ENCODE measurements at regions not wholly inside any gene's neighbourhood (a gene's known extent, or its start where the extent isn't known, plus 50 kb on each side); places are given as distances from the start of the nearest gene placed in this dataset.

DNA sequence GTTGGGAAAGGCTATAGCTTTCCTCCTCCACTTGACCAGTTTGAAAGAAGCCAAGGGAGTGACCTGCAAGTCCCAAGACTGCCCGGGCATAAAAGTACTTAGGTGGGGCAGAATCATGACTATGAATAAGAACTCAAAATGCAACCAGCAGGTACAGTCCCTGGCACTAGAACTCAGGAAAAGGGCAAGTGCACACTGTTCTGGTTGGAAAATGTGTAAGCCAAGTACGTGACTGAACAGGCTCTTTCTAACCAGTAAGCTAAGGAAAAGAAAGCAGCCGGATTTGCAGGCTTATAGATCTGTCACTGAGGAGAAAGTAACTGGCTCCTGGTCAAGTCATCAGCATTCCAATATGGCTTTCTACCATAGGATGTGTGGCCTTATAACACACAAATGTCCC, 101.2 kb upstream of the SLC4A7 start:
- Histone ChIP-seq H3K4me1 (ENCODE audit: control insufficient read depth in 1 of 2, insufficient read depth in 2 of 2, low read length in 2 of 2) (peaks cover 8% of the 10 kb centered on the region in 2 donors), H3K27ac (ENCODE audit: low read length) (no peak overlapping the region)

DNA sequence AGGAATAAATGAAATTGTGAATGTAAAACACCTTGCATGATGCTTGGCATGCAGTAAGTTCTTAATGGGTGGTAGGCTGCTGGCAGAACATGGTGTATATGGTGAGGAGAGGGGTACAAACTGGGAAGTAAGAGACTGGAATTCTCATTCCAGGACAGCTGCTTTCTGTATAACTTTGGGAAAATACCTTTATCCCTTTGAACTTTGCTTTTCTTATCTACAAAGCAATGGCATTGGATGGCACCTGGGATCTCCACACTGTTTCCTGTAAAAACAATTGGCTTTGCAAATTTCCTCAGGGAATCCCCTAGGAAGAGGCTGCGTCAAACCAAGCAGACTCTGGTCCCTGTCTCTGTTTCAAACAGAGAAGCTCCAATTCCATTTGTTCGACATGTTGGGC, 100.7 kb upstream of the SLC4A7 start:
- Histone ChIP-seq H3K4me3 (ENCODE audit: low read depth in 1 of 2, low read length in 2 of 2) (no peak overlapping the region), H3K9me3 (ENCODE audit: control insufficient read depth in 1 of 2, low read length in 2 of 2) (no peaks in the 10 kb centered on the region), H3K4me1 (ENCODE audit: control insufficient read depth in 1 of 2, insufficient read depth in 2 of 2, low read length in 2 of 2) (peaks cover 2 to 3% of the 10 kb centered on the region in 2 donors), H3K36me3 (ENCODE audit: control insufficient read depth in 1 of 2, insufficient read depth in 2 of 2, low read length in 2 of 2) (no peaks in the 10 kb centered on the region), H3K27ac (ENCODE audit: low read length) (no peak overlapping the region), H3K27me3 (ENCODE audit: low read depth, low read length) (no peaks in the 10 kb centered on the region)

More for the DNA sequence above, 101.2 kb upstream of the SLC4A7 start:
- no peaks in the 10 kb centered on the region for H3K9me3 ChIP-seq (ENCODE audit: control insufficient read depth in 1 of 2, low read length in 2 of 2)
- H3K4me3 ChIP-seq (ENCODE audit: low read depth in 1 of 2, low read length in 2 of 2), result no peak overlapping the region
- no peaks in the 10 kb centered on the region for H3K36me3 ChIP-seq (ENCODE audit: control insufficient read depth in 1 of 2, insufficient read depth in 2 of 2, low read length in 2 of 2)
- no peaks in the 10 kb centered on the region for H3K27me3 ChIP-seq (ENCODE audit: low read depth, low read length)

DNA sequence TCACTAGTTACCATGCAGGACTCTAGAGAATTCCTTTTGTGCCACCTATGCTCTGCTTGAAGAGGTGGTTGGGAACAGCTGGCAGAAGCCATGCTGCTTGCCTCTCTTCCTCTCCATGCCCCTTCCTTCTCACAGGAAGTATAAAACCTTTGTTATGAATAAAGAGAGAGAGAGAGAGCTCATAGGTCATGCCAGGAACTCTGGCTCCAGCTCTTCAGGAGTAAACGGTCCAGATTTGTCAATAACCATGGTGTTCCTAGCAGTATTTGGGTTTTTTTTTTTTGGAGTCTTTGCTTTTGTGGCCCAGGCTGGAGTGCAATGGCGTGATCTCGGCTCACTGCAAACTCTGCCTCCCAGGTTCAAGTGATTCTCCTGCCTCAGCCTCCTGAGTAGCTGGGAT, 97.7 kb upstream of the SLC4A7 start:
- H3K9me3 ChIP-seq (ENCODE audit: control insufficient read depth in 1 of 2, low read length in 2 of 2), result no peaks in the 10 kb centered on the region
- no peaks in the 10 kb centered on the region for H3K27me3 ChIP-seq (ENCODE audit: low read depth, low read length)
- no peak overlapping the region for H3K27ac ChIP-seq (ENCODE audit: low read length)
- no peaks in the 10 kb centered on the region for H3K36me3 ChIP-seq (ENCODE audit: control insufficient read depth in 1 of 2, insufficient read depth in 2 of 2, low read length in 2 of 2)
- H3K4me1 ChIP-seq (ENCODE audit: control insufficient read depth in 1 of 2, insufficient read depth in 2 of 2, low read length in 2 of 2), result no peaks in the 10 kb centered on the region
- H3K4me3 ChIP-seq (ENCODE audit: low read depth in 1 of 2, low read length in 2 of 2), result no peak overlapping the region

DNA sequence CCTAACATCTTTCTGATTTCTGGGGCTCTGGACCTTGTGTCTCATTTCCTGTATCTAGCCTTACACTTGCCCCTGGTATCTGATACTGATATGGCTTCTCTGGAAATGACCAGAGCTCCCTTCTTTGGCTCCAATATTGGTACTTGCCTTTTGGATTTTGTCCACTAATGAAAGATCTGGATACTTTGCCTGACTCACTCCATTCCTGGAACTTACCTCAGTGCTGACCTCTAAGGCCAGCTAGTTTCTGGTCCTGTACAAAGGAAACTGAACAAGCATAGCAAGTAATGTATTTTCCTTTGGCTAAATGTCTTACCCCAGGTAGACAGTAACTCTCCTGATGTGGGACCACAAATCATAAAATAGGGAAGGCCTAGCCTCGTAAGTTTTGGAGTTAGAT, 93.8 kb upstream of the SLC4A7 start:
- no peak overlapping the region for H3K4me3 ChIP-seq (ENCODE audit: low read depth in 1 of 2, low read length in 2 of 2)
- no peaks in the 10 kb centered on the region for H3K36me3 ChIP-seq (ENCODE audit: control insufficient read depth in 1 of 2, insufficient read depth in 2 of 2, low read length in 2 of 2)
- H3K27me3 ChIP-seq (ENCODE audit: low read depth, low read length), result no peaks in the 10 kb centered on the region
- no peak overlapping the region for H3K27ac ChIP-seq (ENCODE audit: low read length)
- H3K9me3 ChIP-seq (ENCODE audit: control insufficient read depth in 1 of 2, low read length in 2 of 2), result no peaks in the 10 kb centered on the region
- H3K4me1 ChIP-seq (ENCODE audit: control insufficient read depth in 1 of 2, insufficient read depth in 2 of 2, low read length in 2 of 2), result no peaks in the 10 kb centered on the region

DNA sequence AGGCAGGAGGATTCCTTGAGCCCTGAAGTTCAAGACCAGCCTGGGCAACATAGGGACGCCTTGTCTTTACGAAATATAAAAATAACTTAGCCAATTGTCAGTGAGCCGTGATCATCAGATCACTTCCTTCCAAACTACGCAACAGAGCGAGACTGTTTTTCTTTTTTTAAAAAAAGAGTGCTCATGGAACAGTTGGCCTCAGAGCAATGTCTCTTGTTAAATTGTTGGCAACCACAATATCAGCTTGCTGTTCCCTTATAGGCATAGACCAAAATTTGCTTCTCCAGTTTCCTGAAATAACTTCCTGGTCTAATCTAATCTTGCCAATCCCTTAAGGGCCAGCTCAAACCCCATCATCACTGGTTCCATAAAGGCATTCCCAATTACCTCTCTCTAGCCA, 93.3 kb upstream of the SLC4A7 start:
- Histone ChIP-seq H3K9me3 (ENCODE audit: control insufficient read depth in 1 of 2, low read length in 2 of 2) (no peaks in the 10 kb centered on the region), H3K4me1 (ENCODE audit: control insufficient read depth in 1 of 2, insufficient read depth in 2 of 2, low read length in 2 of 2) (no peaks in the 10 kb centered on the region), H3K4me3 (ENCODE audit: low read depth in 1 of 2, low read length in 2 of 2) (no peak overlapping the region), H3K36me3 (ENCODE audit: control insufficient read depth in 1 of 2, insufficient read depth in 2 of 2, low read length in 2 of 2) (no peaks in the 10 kb centered on the region), H3K27me3 (ENCODE audit: low read depth, low read length) (no peaks in the 10 kb centered on the region), H3K27ac (ENCODE audit: low read length) (no peak overlapping the region)

DNA sequence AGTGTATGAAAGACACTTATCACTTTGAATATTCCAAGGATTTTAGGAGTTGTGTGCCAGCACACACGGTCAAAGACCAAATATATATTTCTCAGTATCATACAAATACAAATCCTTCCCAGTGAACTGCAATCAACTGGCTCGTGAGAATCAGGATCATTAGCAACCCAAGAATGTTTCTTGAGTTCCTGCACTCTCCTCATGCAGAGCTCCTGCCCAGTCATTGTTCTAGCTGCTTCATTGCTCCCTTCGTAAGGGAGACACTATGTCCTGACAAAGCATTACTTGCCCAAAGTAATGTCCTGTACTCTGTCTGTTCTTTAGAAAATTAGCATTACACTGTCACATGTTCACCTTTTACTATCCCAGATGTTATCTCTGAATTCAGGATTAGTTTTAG, 92.0 kb upstream of the SLC4A7 start:
- H3K36me3 ChIP-seq (ENCODE audit: control insufficient read depth in 1 of 2, insufficient read depth in 2 of 2, low read length in 2 of 2), result no peaks in the 10 kb centered on the region
- H3K27ac ChIP-seq (ENCODE audit: low read length), result no peak overlapping the region

DNA sequence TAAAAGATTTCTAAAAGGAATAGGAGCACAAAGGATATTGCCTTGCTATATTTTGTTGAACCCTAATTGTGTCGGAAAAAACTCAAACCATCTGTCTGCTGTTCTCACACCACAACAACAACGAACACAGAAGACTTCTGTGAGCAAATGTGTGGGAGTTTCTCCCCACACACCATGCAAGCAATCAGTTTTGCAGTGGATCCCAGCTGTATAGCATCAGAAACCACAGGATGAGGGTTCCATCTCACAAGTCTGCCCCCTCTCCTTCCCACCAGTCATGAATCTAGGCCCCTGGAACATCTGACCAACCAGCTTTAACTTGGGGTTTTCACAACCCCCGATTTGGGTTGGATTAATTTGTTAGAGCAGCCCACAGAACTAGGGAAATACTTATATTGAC, 91.3 kb upstream of the SLC4A7 start:
- no peak overlapping the region for H3K4me3 ChIP-seq (ENCODE audit: low read depth in 1 of 2, low read length in 2 of 2)
- H3K9me3 ChIP-seq (ENCODE audit: control insufficient read depth in 1 of 2, low read length in 2 of 2), result no peaks in the 10 kb centered on the region
- H3K27ac ChIP-seq (ENCODE audit: low read length), result no peak overlapping the region
- no peaks in the 10 kb centered on the region for H3K4me1 ChIP-seq (ENCODE audit: control insufficient read depth in 1 of 2, insufficient read depth in 2 of 2, low read length in 2 of 2)
- H3K36me3 ChIP-seq (ENCODE audit: control insufficient read depth in 1 of 2, insufficient read depth in 2 of 2, low read length in 2 of 2), result no peaks in the 10 kb centered on the region
- H3K27me3 ChIP-seq (ENCODE audit: low read depth, low read length), result no peaks in the 10 kb centered on the region

More for the DNA sequence above, 92.0 kb upstream of the SLC4A7 start:
- no peaks in the 10 kb centered on the region for H3K9me3 ChIP-seq (ENCODE audit: control insufficient read depth in 1 of 2, low read length in 2 of 2)
- no peak overlapping the region for H3K4me3 ChIP-seq (ENCODE audit: low read depth in 1 of 2, low read length in 2 of 2)
- no peaks in the 10 kb centered on the region for H3K4me1 ChIP-seq (ENCODE audit: control insufficient read depth in 1 of 2, insufficient read depth in 2 of 2, low read length in 2 of 2)
- H3K27me3 ChIP-seq (ENCODE audit: low read depth, low read length), result no peaks in the 10 kb centered on the region

DNA sequence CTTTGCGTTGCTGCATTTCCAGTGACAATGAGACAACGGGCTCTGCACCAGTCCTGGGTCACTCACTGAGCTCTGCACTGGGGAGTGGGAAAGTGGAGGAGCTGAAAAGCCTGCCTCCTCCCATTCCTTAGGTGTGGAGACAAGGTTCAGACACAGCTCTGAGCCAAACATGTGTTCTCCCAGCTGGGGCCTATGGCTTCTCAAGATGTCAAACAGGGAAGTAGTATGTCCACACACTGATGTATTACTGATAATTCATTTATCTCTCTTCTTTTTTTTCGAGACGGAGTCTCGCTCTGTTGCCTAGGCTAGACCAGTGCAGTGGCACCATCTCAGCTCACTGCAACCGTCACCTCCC, 90.2 kb upstream of the SLC4A7 start:
- Histone ChIP-seq H3K9me3 (ENCODE audit: control insufficient read depth in 1 of 2, low read length in 2 of 2) (no peaks in the 10 kb centered on the region), H3K4me1 (ENCODE audit: control insufficient read depth in 1 of 2, insufficient read depth in 2 of 2, low read length in 2 of 2) (no peaks in the 10 kb centered on the region)

DNA sequence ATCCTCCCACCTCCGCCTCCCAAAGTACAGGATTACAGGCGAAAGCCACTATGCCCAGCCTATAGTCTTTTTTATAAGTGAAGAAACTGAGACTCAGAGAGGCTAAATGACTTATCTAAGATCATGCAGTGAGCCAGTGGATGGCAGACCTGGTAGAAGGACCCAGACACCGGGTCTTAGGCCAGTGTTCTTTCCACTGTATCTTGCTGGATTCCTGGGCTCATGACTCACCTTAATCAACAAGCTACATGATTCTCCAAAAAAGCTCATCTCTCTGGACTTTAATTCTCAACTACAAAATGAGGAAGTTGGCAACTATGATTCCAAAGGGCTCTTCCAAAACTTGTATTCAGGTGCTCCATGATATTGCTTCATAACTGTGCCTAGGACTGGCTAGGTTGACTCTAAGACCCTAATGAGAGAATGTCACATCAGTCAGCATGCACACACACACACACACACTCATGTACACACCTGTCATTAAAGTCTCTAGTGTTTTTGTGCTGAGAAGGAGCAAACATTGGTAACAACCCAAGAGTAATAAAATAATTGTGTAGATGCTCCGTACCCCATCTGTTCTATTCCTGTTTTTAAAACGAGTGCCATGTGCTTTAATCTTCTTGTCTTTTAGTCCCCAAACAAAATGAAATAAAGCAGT, 89.7 kb upstream of the SLC4A7 start:
- Histone ChIP-seq H3K36me3 (ENCODE audit: control insufficient read depth in 1 of 2, insufficient read depth in 2 of 2, low read length in 2 of 2) (no peaks in the 10 kb centered on the region), H3K4me3 (ENCODE audit: low read depth in 1 of 2, low read length in 2 of 2) (no peak overlapping the region), H3K4me1 (ENCODE audit: control insufficient read depth in 1 of 2, insufficient read depth in 2 of 2, low read length in 2 of 2) (no peaks in the 10 kb centered on the region), H3K27me3 (ENCODE audit: low read depth, low read length) (no peaks in the 10 kb centered on the region), H3K27ac (ENCODE audit: low read length) (no peak overlapping the region), H3K9me3 (ENCODE audit: control insufficient read depth in 1 of 2, low read length in 2 of 2) (no peaks in the 10 kb centered on the region)

More for the DNA sequence above, 90.2 kb upstream of the SLC4A7 start:
- no peaks in the 10 kb centered on the region for H3K27me3 ChIP-seq (ENCODE audit: low read depth, low read length)
- H3K27ac ChIP-seq (ENCODE audit: low read length), result no peak overlapping the region
- H3K4me3 ChIP-seq (ENCODE audit: low read depth in 1 of 2, low read length in 2 of 2), result no peak overlapping the region
- no peaks in the 10 kb centered on the region for H3K36me3 ChIP-seq (ENCODE audit: control insufficient read depth in 1 of 2, insufficient read depth in 2 of 2, low read length in 2 of 2)

DNA sequence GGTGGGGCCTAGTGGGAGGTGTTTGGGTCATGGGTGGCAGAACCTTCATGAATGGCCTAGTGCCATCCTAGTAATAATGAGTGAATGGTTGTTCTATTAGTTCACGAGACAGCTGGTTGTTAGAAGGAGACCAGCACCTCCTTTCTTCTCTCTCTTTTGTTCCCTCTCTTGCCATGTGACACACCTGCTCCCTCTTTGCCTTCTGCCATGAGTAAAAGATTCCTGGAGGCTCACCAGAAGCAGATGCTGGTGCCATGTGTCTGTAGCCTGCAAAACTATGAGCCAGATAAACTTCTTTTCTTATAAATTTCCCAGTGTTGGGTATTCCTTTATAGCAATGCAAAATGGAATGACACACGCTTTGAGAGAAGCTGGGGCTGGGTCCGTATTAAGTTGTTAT, 89.0 kb upstream of the SLC4A7 start:
- no peak overlapping the region for H3K27ac ChIP-seq (ENCODE audit: low read length)
- H3K27me3 ChIP-seq (ENCODE audit: low read depth, low read length), result no peaks in the 10 kb centered on the region
- no peak overlapping the region for H3K4me3 ChIP-seq (ENCODE audit: low read depth in 1 of 2, low read length in 2 of 2)
- H3K36me3 ChIP-seq (ENCODE audit: control insufficient read depth in 1 of 2, insufficient read depth in 2 of 2, low read length in 2 of 2), result no peaks in the 10 kb centered on the region
- no peaks in the 10 kb centered on the region for H3K9me3 ChIP-seq (ENCODE audit: control insufficient read depth in 1 of 2, low read length in 2 of 2)
- peaks cover 5 to 6% of the 10 kb centered on the region in 2 donors for H3K4me1 ChIP-seq (ENCODE audit: control insufficient read depth in 1 of 2, insufficient read depth in 2 of 2, low read length in 2 of 2)

DNA sequence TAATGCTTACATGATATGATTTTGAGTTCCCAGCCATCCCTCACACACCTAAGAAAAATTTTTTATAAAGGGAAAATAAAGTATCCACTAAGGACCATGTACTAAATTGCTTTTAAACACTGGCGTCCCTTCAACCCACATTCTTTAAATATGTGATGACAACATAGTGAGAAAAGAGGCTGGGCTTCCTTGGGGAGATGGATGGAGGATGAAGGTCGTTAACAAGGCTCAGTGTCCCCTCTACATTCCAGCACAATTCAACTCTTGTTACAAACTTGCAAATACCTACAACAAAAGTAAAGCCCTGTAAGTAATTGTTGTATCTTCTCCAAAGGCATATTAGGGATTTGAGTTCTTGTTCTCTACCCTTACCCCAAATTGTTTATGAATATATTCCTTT, 87.2 kb upstream of the SLC4A7 start:
- no peaks in the 10 kb centered on the region for H3K9me3 ChIP-seq (ENCODE audit: control insufficient read depth in 1 of 2, low read length in 2 of 2)
- H3K4me3 ChIP-seq (ENCODE audit: low read depth in 1 of 2, low read length in 2 of 2), result no peak overlapping the region
- H3K27me3 ChIP-seq (ENCODE audit: low read depth, low read length), result no peaks in the 10 kb centered on the region
- peaks cover 6 to 8% of the 10 kb centered on the region in 2 donors for H3K4me1 ChIP-seq (ENCODE audit: control insufficient read depth in 1 of 2, insufficient read depth in 2 of 2, low read length in 2 of 2)
- no peak overlapping the region for H3K27ac ChIP-seq (ENCODE audit: low read length)
- no peaks in the 10 kb centered on the region for H3K36me3 ChIP-seq (ENCODE audit: control insufficient read depth in 1 of 2, insufficient read depth in 2 of 2, low read length in 2 of 2)

DNA sequence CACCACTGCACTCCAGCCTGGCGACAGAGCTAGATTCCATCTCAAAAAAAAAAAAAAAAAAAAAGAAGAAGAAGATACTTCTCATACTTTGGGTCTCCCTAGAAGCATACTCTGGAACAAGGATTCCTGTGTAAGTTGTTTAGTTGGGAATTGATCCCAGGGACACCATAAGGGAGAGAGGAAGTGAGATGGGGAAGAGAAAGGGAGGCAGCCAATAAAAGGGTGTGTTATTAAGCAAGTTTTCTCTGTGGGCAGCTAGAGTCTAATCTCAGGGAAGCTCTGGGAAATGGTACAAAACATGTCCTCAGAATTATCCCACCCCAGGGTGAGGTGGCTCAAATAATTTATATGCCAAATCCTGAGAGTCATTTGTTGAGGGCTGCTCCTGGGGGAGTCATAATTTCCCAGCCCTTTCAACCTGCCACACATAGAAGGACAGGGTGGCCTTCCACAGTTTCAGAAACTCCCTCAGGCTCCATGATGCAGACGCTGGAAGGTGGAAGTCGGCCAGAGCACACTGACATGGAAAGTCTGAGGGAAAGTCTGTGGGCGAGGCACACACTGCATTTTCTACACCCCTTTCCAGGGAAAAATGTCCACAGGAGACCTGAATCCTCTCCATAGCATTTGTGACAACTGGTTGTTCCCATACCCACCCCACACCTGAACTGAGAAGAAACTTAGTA, 86.4 kb upstream of the SLC4A7 start:
- Histone ChIP-seq H3K4me3 (ENCODE audit: low read depth in 1 of 2, low read length in 2 of 2) (no peak overlapping the region), H3K4me1 (ENCODE audit: control insufficient read depth in 1 of 2, insufficient read depth in 2 of 2, low read length in 2 of 2) (peaks cover 6 to 8% of the 10 kb centered on the region in 2 donors), H3K9me3 (ENCODE audit: control insufficient read depth in 1 of 2, low read length in 2 of 2) (no peaks in the 10 kb centered on the region), H3K27ac (ENCODE audit: low read length) (no peak overlapping the region), H3K36me3 (ENCODE audit: control insufficient read depth in 1 of 2, insufficient read depth in 2 of 2, low read length in 2 of 2) (no peaks in the 10 kb centered on the region), H3K27me3 (ENCODE audit: low read depth, low read length) (no peaks in the 10 kb centered on the region)

Data from muscle layer of duodenum (tissue), 2 donors.